Panc1 (cell line): ENCODE measurements at regions not wholly inside any gene's neighbourhood (a gene's known extent, or its start where the extent isn't known, plus 50 kb on each side); places are given as distances from the start of the nearest gene placed in this dataset.

Source experiments
- POLR2AphosphoS5 ChIP-seq: IDR thresholded peaks from 2 replicates; pipeline ENCODE4 v1.6.1; 2012; ENCODE audit warnings: mild to moderate bottlenecking, low read depth, low read length, moderate library complexity
- TF ChIP-seq, protein P1 (sequence below): fragments of 450-650 bp; IDR thresholded peaks from 2 replicates; pipeline ENCODE4 v1.5.1; 2017; ENCODE audit warnings: mild to moderate bottlenecking

DNA sequence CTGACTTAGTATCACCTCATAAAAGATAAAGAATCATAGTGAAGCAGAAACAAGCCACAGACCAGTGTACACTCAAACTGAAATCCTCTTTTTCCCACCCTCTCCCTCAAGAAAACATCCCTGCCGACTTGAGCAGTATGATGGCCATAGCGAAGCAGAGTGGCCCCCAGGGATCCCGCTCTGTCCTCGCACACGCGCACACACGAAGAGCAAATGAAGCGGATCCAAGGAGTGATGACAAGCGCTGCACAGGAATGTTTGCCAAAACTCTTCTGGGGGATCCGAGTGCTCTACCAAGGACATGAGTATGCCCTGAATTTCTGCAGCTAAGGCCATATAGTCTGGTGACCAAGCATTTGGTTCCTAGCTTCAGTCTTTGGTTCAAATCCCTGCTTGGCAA is 134.5 kb upstream of the C2CD4B start:
- TF ChIP-seq POLR2AphosphoS5 = no peak
- TF ChIP-seq, protein P1, sequence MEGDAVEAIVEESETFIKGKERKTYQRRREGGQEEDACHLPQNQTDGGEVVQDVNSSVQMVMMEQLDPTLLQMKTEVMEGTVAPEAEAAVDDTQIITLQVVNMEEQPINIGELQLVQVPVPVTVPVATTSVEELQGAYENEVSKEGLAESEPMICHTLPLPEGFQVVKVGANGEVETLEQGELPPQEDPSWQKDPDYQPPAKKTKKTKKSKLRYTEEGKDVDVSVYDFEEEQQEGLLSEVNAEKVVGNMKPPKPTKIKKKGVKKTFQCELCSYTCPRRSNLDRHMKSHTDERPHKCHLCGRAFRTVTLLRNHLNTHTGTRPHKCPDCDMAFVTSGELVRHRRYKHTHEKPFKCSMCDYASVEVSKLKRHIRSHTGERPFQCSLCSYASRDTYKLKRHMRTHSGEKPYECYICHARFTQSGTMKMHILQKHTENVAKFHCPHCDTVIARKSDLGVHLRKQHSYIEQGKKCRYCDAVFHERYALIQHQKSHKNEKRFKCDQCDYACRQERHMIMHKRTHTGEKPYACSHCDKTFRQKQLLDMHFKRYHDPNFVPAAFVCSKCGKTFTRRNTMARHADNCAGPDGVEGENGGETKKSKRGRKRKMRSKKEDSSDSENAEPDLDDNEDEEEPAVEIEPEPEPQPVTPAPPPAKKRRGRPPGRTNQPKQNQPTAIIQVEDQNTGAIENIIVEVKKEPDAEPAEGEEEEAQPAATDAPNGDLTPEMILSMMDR = no peak
